DND-41 (cell line): ENCODE measurements at regions not wholly inside any gene's neighbourhood (a gene's known extent, or its start where the extent isn't known, plus 50 kb on each side); places are given as distances from the start of the nearest gene placed in this dataset.
A peak's percentile ranks its signal among the peaks of the same experiment; 100 is the strongest.

Source experiments
- ATAC-seq: fragments of 200-7000 bp; cut with Tn5 transposase; 3 replicates; pipeline ENCODE4 v1.9.1; 2021; ENCODE audit warnings: low read depth; ENCODE audit not compliant: insufficient read depth
- DNase-seq: peaks from one replicate; pipeline ENCODE4 v3.0.0-alpha.2; 2020
- H2AFZ ChIP-seq: 2 replicates; pipeline ENCODE4 v1.6.0; 2012; ENCODE audit warnings: low read depth, low read length
- H3K27ac ChIP-seq: 2 replicates; pipeline ENCODE4 v1.5.1; 2012; ENCODE audit warnings: low read length, inconsistent platforms
- H3K27me3 ChIP-seq: fragments of 200-600 bp; sonication (generic); 2 replicates; pipeline ENCODE4 v1.6.0; 2012; ENCODE audit warnings: low read length, mild to moderate bottlenecking, inconsistent platforms; ENCODE audit not compliant: insufficient read depth, poor library complexity
- H3K36me3 ChIP-seq: 2 replicates; pipeline ENCODE4 v1.5.1; 2012; ENCODE audit warnings: low read length, inconsistent platforms; ENCODE audit not compliant: insufficient read depth
- H3K4me1 ChIP-seq: 2 replicates; pipeline ENCODE4 v1.5.1; 2012; ENCODE audit warnings: mild to moderate bottlenecking, low read length; ENCODE audit not compliant: insufficient read depth
- H3K4me2 ChIP-seq: 2 replicates; pipeline ENCODE4 v1.6.0; 2012; ENCODE audit warnings: mild to moderate bottlenecking, moderate library complexity, low read length, inconsistent platforms; ENCODE audit not compliant: insufficient read depth
- H3K4me3 ChIP-seq, 2 experiments: fragments of 200-600 bp in 1 of 2; shearing (Covaris generic) in 1 of 2; 2 replicates each; pipeline ENCODE4 v1.5.1; 2012 to 2016; ENCODE audit warnings: inconsistent platforms in 2 of 2, low read length in 2 of 2, mild to moderate bottlenecking in 2 of 2, low read depth in 1 of 2, moderate library complexity in 1 of 2
- H3K79me2 ChIP-seq: 2 replicates; pipeline ENCODE4 v1.6.0; 2012; ENCODE audit warnings: low read length, inconsistent platforms; ENCODE audit not compliant: insufficient read depth
- H3K9ac ChIP-seq: 2 replicates; pipeline ENCODE4 v1.6.0; 2012; ENCODE audit warnings: low read depth, mild to moderate bottlenecking, inconsistent platforms, low read length, moderate library complexity
- H3K9me3 ChIP-seq: 2 replicates; pipeline ENCODE4 v1.5.1; 2012; ENCODE audit warnings: low read length, moderate library complexity, mild to moderate bottlenecking, inconsistent platforms; ENCODE audit not compliant: insufficient read depth, severe bottlenecking
- H4K20me1 ChIP-seq: 2 replicates; pipeline ENCODE4 v1.6.0; 2012; ENCODE audit warnings: low read length; ENCODE audit not compliant: insufficient read depth
- CTCF ChIP-seq: IDR thresholded peaks from 2 replicates; pipeline ENCODE4 v1.5.1; 2012; ENCODE audit warnings: borderline replicate concordance, low read length, moderate library complexity, mild to moderate bottlenecking; ENCODE audit not compliant: poor library complexity, severe bottlenecking; ENCODE audit errors: extremely low read depth
- EZH2 ChIP-seq: IDR thresholded peaks from 3 replicates; pipeline ENCODE4 v1.6.1; 2012; ENCODE audit warnings: borderline replicate concordance, low read depth, mild to moderate bottlenecking, moderate library complexity, low read length, inconsistent platforms; ENCODE audit not compliant: severe bottlenecking

DNA sequence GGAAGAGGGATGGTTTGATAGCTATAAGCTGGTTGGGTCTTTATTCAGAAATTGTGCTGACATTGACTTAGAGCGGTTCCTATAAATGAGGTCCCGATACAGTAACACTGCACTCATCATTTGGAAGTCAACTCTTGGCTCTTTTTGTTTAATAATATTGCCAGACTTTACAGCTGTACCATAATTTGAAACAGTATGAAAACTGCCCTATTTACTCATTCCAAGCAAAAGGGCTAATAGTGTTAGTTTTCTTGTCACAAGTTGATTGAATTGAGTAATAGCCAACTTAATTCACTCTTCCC is 128.4 kb upstream of the LIMCH1 start:
- Histone ChIP-seq H4K20me1 (no peaks in the 10 kb centered on the region), H2AFZ (no peak overlapping the region), H3K4me1 (no peaks in the 10 kb centered on the region), H3K9me3 (no peaks in the 10 kb centered on the region), H3K79me2 (no peaks in the 10 kb centered on the region), H3K4me2 (no peak overlapping the region), H3K4me3 (no peak overlapping the region), H3K36me3 (no peaks in the 10 kb centered on the region), H3K27ac (no peak overlapping the region), H3K9ac (no peak overlapping the region), H3K27me3 (no peaks in the 10 kb centered on the region)
- TF ChIP-seq CTCF (no peak), EZH2 (no peak)
- DNase-seq (no peak), ATAC-seq (no peak)

DNA sequence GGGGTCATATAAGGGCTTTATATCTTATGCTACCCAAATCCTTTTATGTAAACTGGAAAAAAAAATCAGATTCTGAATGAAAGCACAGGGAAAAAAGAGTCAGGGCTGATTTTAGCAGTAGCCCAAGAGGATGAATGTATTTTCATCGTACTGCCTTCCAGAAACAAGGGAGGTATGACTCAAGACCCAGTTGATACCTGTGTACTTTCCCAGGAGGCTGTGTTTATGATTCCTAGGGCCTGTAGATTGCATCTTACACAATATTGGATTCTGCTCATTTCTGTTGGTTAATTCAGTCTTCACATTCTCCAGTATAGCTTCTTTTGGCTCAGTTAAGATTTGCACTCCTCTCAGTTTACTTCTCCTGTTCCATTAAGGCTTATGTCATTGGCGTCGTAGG is 127.9 kb upstream of the LIMCH1 start:
- TF ChIP-seq EZH2 (no peak), CTCF (no peak)
- H3K4me2 ChIP-seq: no peak overlapping the region
- H3K4me1 ChIP-seq: no peaks in the 10 kb centered on the region
- H3K9me3 ChIP-seq: no peaks in the 10 kb centered on the region
- no peak overlapping the region for H3K9ac ChIP-seq
- no peak overlapping the region for H3K4me3 ChIP-seq
- no peaks in the 10 kb centered on the region for H3K27me3 ChIP-seq
- H4K20me1 ChIP-seq: no peaks in the 10 kb centered on the region
- no peak for DNase-seq
- no peak overlapping the region for H3K27ac ChIP-seq
- H3K79me2 ChIP-seq: no peaks in the 10 kb centered on the region
- H2AFZ ChIP-seq: no peak overlapping the region
- no peaks in the 10 kb centered on the region for H3K36me3 ChIP-seq
- no peak for ATAC-seq

GRCh38 chr4:41413670-41414411 is 124.1 kb upstream of the LIMCH1 start:
- Histone ChIP-seq H3K27me3 (no peaks in the 10 kb centered on the region), H3K9ac (no peak overlapping the region), H3K4me2 (no peak overlapping the region), H3K79me2 (no peaks in the 10 kb centered on the region), H3K4me3 (no peak overlapping the region), H4K20me1 (no peaks in the 10 kb centered on the region), H3K4me1 (no peaks in the 10 kb centered on the region), H3K36me3 (no peaks in the 10 kb centered on the region), H2AFZ (no peak overlapping the region), H3K9me3 (no peaks in the 10 kb centered on the region), H3K27ac (no peak overlapping the region)
- DNase-seq: no peak
- TF ChIP-seq EZH2 (no peak), CTCF (no peak)
- ATAC-seq: peak; percentile 33; the same call in 1 of the 3 replicates
